HG03565 (cell line): ENCODE measurements at regions not wholly inside any gene's neighbourhood (a gene's known extent, or its start where the extent isn't known, plus 50 kb on each side); places are given as distances from the start of the nearest gene placed in this dataset.

ENCODE experiments used
- ATAC-seq: cut with Tn5 transposase; IDR thresholded peaks from one replicate; pipeline ENCODE4 v1.9.1; 2021; ENCODE audit warnings: mild to moderate bottlenecking, moderate library complexity; ENCODE audit not compliant: unreplicated experiment

GRCh38 chr15:95869920-95870319 is 460.6 kb upstream of the NR2F2 start:
- no peak for ATAC-seq

DNA sequence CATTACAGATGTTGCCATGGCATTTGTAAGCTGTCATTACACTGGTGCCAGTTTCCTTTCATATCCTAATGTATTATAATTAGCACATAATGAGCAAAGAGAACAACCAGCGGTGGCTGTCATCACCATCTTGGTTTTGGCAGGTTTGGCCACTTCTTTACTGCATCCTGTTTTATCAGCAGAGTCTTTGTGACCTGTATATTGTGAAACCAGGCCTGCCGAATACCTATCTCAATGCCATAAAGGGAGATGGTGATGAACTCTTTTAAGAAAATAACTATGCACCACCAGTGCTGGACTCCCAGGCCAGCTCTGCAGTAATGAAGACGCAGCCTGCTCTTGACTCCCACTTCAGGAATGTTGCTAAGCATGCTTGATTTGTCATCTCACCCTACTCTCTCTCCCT is 458.1 kb upstream of the NR2F2 start:
- no peak for ATAC-seq

DNA sequence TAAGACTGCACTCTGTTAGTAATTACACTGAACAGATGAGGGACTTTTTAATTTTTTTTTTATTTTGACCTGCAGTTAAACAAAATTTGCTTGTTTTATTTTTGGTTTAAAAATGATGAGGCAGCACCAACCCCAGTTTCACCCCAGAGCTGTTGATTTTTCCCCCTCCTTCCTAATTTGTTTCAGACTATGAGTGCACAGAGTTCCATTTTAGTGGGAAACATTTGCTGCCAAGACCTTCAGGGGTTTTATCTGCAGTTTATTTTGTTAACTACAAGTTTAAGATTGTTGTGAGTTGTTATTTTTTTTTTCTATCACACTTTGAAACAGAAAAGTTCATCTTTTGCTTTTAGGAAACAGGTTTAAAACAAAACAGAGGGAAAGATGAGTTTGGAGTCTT is 455.9 kb upstream of the NR2F2 start:
- no peak for ATAC-seq

DNA sequence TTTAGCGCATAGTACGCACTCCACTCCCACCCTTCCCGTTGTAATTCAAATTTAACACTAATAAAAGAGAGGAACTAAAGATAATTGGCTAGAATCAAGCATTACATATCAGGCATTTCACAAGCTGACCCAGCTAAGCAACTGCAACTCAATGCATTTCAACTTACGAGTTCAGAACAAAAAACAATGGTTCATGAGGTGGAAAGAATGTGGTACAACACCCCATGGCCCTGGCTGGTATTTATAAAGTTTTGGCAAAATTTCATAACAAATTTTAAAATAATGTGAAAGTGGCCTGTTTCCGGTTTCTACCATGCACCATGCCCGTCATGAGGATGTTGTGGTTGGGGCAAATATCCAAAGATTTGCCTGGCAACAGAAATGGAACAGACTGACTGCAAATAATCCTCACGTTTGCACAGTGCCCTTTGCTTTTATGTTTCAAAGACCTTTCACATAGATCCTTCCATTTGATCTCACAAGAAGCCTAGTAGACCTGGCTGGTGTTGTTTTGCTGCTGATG is 455.3 kb upstream of the NR2F2 start:
- ATAC-seq = no peak

- ATAC-seq = no peak
Observed at GRCh38 chr15:95880031-95880570, 450.4 kb upstream of the NR2F2 start.

DNA sequence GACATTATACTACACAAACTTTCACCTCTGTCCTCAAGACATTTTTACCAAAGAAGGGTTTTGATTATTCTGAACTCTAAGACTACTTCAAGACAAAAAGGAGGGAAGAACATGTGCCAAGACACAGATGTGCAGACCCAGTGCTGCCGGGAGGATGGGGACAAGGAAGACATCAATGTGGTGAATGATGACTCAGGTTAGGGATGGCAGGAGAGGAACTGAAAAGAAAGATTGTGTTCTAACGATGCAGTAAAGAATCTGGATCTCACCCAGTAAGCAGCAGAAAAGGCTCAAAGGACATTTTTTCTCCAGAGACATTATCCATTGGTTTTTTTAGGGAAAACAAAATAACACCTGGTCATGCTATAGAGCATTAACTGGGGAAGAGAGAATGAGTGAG is 449.9 kb upstream of the NR2F2 start:
- ATAC-seq = no peak

DNA sequence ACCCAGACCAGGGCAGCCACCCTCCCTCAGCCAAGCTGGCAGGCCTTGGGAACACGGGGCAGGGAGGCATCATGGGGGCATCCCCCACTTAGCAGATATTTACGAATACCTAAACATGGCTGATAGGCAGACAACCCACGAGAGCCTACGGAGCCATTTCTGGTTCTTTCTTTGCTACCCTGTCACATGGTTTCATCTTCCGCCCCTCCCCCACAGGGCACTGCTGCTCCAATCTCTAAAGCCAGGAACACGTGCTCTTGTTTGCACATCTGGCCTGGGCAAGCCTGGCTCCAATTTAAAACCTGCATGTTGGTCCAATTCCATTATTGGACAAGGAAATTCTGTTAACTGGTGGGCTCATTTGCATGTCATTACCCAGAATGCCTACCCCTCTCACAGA is 447.4 kb upstream of the NR2F2 start:
- ATAC-seq = no peak

DNA sequence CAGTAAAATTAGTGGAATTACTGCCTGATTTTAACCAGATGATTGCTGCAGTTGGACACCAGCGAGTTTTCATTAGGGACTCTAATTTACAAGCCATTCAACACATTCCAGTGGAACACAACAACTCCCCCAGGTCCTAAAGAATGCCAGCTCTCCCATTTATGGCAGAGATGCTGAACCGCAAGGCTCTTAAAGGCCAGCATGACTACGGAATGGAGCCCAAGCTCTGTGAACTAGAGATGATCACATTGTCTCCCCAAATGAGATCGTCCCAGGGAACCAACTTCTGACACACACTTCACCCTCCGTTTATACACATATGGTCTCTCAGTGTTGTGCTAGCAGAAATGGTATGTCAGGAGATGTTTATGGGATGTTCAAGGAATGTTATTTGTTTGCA is 446.2 kb upstream of the NR2F2 start:
- no peak for ATAC-seq

- no peak for ATAC-seq
Observed at GRCh38 chr15:95887666-95888390, 442.7 kb upstream of the NR2F2 start.

- ATAC-seq = no peak
Observed at GRCh38 chr15:95888762-95889161, 441.7 kb upstream of the NR2F2 start.

GRCh38 chr15:95894407-95894956 is 436.0 kb upstream of the NR2F2 start:
- no peak for ATAC-seq

DNA sequence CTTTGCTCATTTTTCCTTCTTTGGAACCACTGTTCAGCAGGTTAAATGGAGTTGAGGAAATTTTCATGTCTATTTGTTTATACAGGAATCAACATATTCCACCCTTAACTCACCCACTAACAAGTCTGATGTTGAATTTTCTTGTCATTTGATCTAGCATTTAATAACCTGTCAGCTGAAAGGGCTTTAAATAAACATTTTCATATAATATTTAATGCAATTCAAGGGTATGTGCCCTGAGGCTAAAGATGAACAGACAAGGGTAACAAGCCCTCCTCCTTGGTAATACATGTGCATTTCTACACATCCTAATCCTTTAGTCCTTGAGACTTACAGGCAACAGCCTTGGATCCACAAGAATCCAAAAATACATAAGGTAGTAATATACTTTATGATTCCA is 435.0 kb upstream of the NR2F2 start:
- ATAC-seq = no peak

GRCh38 chr15:95897651-95898050 is 432.8 kb upstream of the NR2F2 start:
- no peak for ATAC-seq

DNA sequence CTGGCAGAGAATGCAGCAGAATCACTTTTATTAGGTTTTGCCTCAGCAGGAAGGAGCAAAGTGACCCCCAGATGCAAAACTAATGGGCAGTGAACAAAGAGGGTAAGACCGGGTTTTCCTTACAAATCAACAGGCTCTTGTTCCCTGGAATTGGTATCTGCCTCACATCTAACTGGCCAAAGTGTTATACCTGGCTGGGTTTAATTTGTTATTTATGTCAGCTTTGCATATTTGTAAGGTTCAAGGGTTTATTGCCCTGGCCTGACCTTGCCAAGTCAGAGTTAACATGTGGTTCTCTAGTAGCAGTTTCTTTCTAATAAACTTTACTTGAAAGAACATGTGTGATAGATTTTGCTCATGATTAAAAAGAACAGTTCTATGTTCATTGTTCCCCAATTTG is 431.7 kb upstream of the NR2F2 start:
- no peak for ATAC-seq

DNA sequence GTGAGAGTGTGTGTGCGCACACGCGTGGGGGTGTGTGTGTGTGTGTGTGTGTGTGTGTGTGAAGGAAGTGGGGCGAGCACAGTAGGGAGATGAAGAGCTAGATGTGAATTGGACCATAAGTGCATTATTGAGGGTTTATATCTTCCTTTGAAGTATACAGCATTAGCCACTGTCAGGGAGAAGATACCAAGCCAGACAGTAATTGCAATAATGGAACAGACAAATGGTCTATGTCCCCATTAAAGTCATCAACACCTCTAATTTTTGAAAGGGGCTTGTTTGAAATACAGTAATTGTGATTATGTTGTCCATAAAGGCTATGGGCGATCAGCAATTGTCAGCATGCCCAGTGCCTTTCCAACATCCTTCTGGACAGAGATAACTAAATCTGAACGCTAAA is 429.2 kb upstream of the NR2F2 start:
- no peak for ATAC-seq

DNA sequence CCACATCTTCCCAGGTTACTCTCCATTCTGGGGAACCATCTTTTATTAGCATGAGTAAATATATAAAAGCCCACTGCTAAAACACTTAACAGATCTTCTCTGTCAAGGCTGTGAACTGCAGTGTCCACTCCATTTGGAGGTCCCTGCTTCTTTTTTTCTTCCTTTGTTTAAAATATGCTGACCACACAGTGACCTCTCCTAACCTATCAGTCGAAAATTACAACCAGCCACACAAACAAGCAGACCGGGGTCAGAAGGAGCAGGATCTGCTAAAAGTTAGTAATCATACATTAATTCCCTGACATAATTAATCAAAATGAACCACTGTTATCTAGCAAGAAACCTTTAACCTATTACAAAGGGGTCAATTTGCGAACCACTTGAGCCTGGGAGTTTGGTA is 427.9 kb upstream of the NR2F2 start:
- no peak for ATAC-seq

DNA sequence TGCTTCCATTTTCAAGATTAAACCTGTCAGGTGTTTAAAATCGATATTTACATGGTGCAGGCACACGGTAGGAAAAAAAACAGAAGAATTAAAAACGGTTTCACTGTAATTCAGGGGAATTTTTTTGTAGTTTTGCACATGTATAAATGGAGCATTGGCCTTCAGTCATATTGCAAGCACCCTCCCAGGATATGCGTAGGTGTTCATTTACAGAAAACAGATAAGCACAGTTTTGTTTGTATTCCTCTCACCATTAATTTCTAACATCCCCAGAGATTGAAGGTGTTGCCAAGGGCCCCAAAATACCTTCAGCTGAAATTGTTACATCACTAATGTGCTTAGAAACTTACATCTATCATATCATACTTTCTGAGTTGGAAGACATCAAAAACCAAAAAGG is 427.1 kb upstream of the NR2F2 start:
- no peak for ATAC-seq

GRCh38 chr15:95910643-95911212 is 419.8 kb upstream of the NR2F2 start:
- ATAC-seq = no peak

- no peak for ATAC-seq
Observed at GRCh38 chr15:95911570-95912279, 418.8 kb upstream of the NR2F2 start.

- no peak for ATAC-seq
Observed at GRCh38 chr15:95912280-95912625, 418.2 kb upstream of the NR2F2 start.

- no peak for ATAC-seq
Observed at GRCh38 chr15:95912728-95913127, 417.8 kb upstream of the NR2F2 start.

DNA sequence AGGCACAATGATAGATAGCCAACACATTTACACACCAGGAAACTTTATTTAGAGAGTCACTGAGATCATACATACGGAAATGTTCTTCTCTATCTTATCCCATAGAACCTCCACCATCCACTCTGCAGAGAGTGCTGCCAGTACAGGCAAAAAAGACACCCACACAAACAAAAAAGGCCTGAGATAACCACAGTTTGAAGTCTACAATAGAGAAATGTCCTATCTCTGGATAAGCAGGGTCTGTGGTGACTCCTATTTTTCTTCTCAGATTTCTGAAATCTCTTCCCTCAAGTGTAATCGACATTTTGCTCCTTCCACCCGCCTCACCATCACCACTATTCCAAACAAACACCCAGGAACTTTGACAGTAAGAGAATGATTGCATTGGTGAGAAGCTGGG is 413.9 kb upstream of the NR2F2 start:
- ATAC-seq = no peak
